Activated T-helper 2 cell treated with anti-CD3 and anti-CD28 coated beads, Interferon-gamma antibody, Interleukin-2, Interleukin-4, amounts not matched to agents 10 μg/mL and 5 μg/mL and 100 μg/mL, durations not matched to agents 14 hours and 24 hours and 36 hours (primary cell): ENCODE measurements at regions not wholly inside any gene's neighbourhood (a gene's known extent, or its start where the extent isn't known, plus 50 kb on each side); places are given as distances from the start of the nearest gene placed in this dataset.

Experiments
- DNase-seq: peaks from one replicate; pipeline ENCODE4 v3.0.0; 2021; ENCODE audit warnings: low spot score
- H3K27ac Mint-ChIP-seq: one replicate; pipeline ENCODE4 v1.8.0; 2021; ENCODE audit warnings: mixed read lengths
- H3K27me3 Mint-ChIP-seq: one replicate; pipeline ENCODE4 v1.8.0; 2021; ENCODE audit warnings: low read depth, mixed read lengths
- H3K36me3 Mint-ChIP-seq: one replicate; pipeline ENCODE4 v1.8.0; 2021; ENCODE audit warnings: low read depth, mixed read lengths
- H3K4me1 Mint-ChIP-seq: one replicate; pipeline ENCODE4 v1.8.0; 2021; ENCODE audit warnings: low read depth, mixed read lengths
- H3K4me3 Mint-ChIP-seq: one replicate; pipeline ENCODE4 v1.8.0; 2021; ENCODE audit warnings: low read depth, mild to moderate bottlenecking, moderate library complexity, mixed read lengths
- H3K9me3 Mint-ChIP-seq: one replicate; pipeline ENCODE4 v1.8.0; 2021; ENCODE audit warnings: mixed read lengths
- intact Hi-C: fragments of 100-400 bp; cut with micrococcal nuclease; formaldehyde crosslinking; loops from one replicate; pipeline ENCODE4 v1.15.1; 2023

DNA sequence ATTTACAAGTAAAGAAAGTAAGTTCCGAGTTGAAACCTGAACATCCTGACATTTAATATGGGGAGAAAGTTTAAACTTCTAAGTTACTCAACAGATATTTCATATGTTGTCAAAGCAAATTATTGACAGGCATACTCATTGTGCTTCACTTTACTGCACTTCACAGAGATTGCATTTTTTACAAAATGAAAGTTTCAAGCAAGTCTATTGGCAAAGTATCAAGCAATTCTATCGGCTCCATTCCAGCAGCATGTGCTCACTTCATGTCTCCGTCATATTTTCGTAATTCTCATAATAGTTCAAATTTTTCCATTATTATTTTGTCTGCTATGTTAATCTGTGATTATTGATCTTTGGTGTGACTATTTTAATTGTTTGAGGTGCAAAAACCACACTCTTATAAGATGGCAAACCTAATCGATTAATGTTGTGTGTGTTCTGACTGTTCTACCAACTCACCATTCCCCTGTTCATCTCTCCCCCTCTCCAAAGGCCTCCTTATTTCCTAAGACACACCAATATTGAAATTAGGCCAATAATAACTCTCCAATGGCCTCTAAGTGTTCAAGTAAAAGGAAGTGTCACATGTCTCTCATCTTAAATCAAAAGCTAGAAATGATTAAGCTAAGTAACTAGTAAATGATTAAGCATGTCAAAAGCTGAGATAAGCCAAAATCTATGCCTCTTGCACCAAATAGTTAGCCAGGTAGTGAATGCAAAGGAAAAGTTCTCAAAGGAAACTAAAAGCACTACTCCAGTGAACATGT lies 68.2 kb upstream of the BCL9 start:
- Mint-ChIP-seq H3K27ac (no peak overlapping the region), H3K27me3 (peaks cover 1% of the 10 kb centered on the region), H3K4me3 (no peak overlapping the region), H3K9me3 (no peaks in the 10 kb centered on the region), H3K4me1 (no peaks in the 10 kb centered on the region), H3K36me3 (no peaks in the 10 kb centered on the region)
- no peak for DNase-seq
- intact Hi-C loops: no loop called here

DNA sequence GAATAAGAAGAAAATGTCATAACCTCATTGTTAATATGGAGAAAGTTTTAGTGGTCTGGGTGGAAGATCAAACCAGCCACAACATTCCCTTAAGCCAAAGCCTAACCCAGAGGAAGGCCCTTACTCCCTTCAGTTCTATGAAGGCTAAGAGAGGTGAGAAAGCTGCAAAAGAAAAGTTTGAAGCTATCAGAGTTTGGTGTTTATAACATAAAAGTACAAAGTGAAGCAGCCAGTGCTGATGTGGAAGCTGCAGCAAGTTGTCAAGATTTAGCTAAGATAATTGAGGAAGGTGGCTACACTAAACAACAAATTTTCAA lies 67.6 kb upstream of the BCL9 start:
- H3K4me1 Mint-ChIP-seq: no peaks in the 10 kb centered on the region
- intact Hi-C loops: no loop called here
- H3K4me3 Mint-ChIP-seq: no peak overlapping the region
- no peaks in the 10 kb centered on the region for H3K9me3 Mint-ChIP-seq
- H3K27ac Mint-ChIP-seq: no peak overlapping the region
- DNase-seq: no peak
- peaks cover 1% of the 10 kb centered on the region for H3K27me3 Mint-ChIP-seq
- H3K36me3 Mint-ChIP-seq: no peaks in the 10 kb centered on the region

DNA sequence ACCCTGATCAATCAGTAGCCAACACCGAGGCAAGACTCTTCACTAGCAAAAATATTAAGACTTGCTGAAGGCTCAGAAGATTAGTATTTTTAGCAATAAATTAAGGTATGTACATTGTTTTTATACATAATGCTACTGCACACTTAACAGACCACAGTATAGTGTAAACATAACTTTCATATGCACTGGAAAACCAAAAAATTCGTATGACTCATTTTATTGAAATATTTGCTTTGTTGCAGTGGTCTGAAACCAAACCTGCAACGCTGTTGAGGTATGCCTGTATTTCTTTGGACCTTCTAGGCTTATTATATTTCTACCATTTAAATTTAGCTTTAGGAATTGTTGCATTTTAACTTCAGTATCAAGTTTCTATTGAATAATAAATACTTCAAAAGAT lies 65.8 kb upstream of the BCL9 start:
- Mint-ChIP-seq H3K27ac (no peak overlapping the region), H3K9me3 (no peaks in the 10 kb centered on the region), H3K27me3 (peaks cover 7% of the 10 kb centered on the region), H3K4me3 (no peak overlapping the region), H3K4me1 (no peaks in the 10 kb centered on the region), H3K36me3 (no peaks in the 10 kb centered on the region)
- DNase-seq: no peak
- intact Hi-C loops: no loop called here

DNA sequence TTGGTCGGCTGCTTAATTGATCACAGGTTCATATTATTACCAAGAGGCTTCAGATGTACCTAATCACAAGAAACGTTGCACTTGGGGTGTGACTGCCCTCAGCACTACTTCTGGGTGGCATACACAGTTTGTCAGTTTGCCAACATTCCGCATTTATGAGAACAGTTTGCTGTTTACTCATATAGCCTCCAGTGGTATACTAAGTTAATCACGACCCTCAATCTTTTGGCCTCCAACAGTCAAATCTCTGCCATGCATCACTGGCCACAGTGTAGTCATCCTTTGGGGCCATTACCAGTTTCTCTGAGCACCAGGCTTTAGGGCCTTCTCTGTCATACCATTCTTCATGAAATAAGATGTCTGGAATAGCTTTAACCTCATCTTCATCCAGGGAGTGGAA lies 62.8 kb upstream of the BCL9 start:
- intact Hi-C loops: no loop called here
- H3K4me1 Mint-ChIP-seq: no peaks in the 10 kb centered on the region
- H3K9me3 Mint-ChIP-seq: no peaks in the 10 kb centered on the region
- no peak for DNase-seq
- H3K4me3 Mint-ChIP-seq: no peak overlapping the region
- H3K27me3 Mint-ChIP-seq: peaks cover 10% of the 10 kb centered on the region
- H3K27ac Mint-ChIP-seq: no peak overlapping the region
- H3K36me3 Mint-ChIP-seq: no peaks in the 10 kb centered on the region

DNA sequence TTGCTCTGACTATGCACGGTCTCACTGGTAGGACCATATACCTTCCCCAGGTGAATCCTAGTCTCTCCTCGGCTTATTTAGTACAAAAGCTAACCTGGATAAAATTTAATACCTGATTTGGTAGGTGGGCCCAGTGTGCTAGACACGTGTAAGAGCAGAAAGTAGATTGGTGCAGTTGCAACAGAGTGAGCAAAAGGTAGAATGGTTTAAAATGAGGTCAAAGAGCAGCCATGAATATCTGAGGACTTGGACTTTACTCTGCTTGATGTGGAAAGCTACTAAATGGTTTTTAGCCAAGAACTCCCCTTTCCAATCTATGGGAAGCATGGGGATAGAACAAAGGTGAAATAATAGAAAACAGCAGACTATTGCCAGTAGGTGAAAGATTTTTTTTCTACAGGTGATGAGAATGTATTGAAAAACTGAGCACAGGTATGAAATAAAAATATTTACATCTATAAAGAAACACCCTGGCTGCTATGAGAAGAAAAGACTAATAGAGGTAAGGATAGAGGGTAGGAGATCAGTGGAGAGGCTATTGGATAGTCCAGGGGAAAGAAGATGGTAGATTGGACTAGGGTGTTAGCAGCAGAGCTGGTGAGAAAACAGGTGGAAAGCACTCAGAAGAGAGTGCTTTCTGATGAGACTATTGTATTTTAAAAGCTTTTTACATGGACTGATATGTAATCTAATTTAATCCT lies 61.3 kb upstream of the BCL9 start:
- H3K27ac Mint-ChIP-seq: no peak overlapping the region
- no peaks in the 10 kb centered on the region for H3K36me3 Mint-ChIP-seq
- H3K4me3 Mint-ChIP-seq: no peak overlapping the region
- no peaks in the 10 kb centered on the region for H3K4me1 Mint-ChIP-seq
- H3K9me3 Mint-ChIP-seq: no peaks in the 10 kb centered on the region
- peaks cover 11% of the 10 kb centered on the region for H3K27me3 Mint-ChIP-seq
- no peak for DNase-seq
- intact Hi-C loops: no loop called here

DNA sequence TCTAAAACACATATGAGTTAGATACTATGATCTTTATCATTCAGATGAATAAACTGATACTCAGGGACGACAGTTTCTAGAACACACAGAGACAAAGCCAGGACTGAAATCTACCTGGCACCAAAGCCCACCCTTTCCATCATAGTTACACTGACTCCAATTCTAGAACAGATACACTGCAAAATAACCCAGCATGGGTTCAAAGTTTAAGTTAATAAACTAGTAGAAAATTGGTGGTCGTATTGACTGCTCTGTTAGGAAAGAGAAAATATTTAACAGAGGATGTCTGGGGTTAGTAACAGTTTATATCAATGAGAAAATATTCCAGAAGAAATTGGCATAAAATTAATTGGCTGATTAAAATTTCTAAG lies 60.8 kb upstream of the BCL9 start:
- Mint-ChIP-seq H3K36me3 (no peaks in the 10 kb centered on the region), H3K27me3 (peaks cover 12% of the 10 kb centered on the region), H3K27ac (no peak overlapping the region), H3K4me3 (no peak overlapping the region), H3K9me3 (no peaks in the 10 kb centered on the region), H3K4me1 (no peaks in the 10 kb centered on the region)
- intact Hi-C loops: no loop called here
- DNase-seq: no peak

DNA sequence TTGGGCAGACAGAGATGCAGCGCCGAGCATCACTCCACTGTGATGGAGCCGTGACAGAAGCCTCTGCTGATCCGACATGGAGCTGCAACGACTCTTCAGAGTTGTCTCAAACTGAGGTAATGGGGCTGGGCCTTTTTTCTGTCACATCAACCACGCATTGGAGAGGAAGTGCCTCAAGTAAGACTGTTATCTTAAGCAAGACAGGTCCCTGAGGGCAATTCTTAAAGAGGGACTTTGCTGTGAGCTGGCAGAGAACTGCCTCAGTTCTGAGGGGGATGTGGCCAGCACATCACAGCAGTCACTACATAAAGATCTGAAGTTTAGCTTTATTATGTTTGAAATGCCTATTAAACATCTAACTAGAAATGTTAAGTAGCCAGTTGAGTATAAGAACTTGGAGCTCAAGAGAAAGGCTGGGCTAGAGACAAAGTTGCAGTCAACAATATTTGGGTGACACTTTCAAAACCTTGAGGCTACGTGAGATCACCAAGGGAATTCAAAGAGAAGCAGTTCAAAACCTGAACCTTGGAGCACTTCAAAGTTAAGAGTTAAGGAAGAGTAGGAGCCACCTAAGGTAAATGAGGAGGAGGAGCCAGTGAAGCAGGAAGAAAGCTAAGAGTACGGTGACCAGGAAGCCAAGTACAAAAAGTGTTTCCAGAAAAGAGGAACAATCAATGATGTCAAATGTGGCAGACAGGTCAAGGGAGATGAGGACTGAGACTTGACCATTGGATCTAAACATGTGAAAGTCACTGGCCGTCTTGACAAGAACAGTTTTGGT lies 54.2 kb upstream of the BCL9 start:
- Mint-ChIP-seq H3K9me3 (no peaks in the 10 kb centered on the region), H3K27ac (no peak overlapping the region), H3K4me1 (no peaks in the 10 kb centered on the region), H3K36me3 (no peaks in the 10 kb centered on the region), H3K4me3 (no peak overlapping the region), H3K27me3 (peaks cover 13% of the 10 kb centered on the region)
- no peak for DNase-seq
- intact Hi-C loops: no loop called here

DNA sequence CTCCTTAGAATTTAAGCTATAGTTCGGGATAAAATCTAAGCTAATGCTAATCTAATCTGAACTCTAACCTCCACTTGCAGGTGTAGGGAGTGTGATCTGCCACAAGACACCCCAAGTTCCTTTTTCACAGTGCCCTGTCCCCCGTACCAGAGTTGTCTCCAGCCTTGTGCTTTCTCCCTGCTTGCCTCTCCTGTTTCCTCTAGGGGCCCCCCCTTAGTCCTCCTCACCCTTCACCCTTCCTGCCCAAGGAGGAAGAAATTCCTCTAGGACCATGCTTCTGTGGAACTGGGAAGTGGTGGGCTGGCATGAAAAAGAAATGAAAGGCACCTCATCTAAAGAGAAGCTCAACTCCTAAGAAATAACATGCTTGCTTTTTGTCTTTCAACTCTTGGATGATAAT lies 50.2 kb upstream of the BCL9 start:
- DNase-seq: no peak
- Mint-ChIP-seq H3K9me3 (no peaks in the 10 kb centered on the region), H3K27me3 (peaks cover 13% of the 10 kb centered on the region), H3K27ac (no peak overlapping the region), H3K4me3 (no peak overlapping the region), H3K4me1 (no peaks in the 10 kb centered on the region), H3K36me3 (no peaks in the 10 kb centered on the region)
- intact Hi-C loops: no loop called here
